H1 (cell line): ENCODE measurements at regions not wholly inside any gene's neighbourhood (a gene's known extent, or its start where the extent isn't known, plus 50 kb on each side); places are given as distances from the start of the nearest gene placed in this dataset.

Experiments used
- CTCF ChIA-PET: fragments of 300-600 bp; sonication (Branson Sonifier 250); formaldehyde crosslinking; loops from one replicate; lab custom pipeline; 2021; ENCODE audit not compliant: partially characterized antibody; lab: Charles Lee
- POLR2A ChIA-PET: fragments of 300-600 bp; sonication (Branson Sonifier 250); formaldehyde crosslinking; loops from one replicate; lab custom pipeline; 2021; ENCODE audit warnings: inconsistent platforms; ENCODE audit not compliant: partially characterized antibody; lab: Charles Lee
- DNase-seq, 2 experiments: peaks; one replicate each; pipeline versions ENCODE4 v3.0.0 to v3.0.0-alpha.2; 2010 to 2022; ENCODE audit warnings: low spot score in 2 of 2, low read depth in 1 of 2, mixed read lengths in 1 of 2
- FAIRE-seq: peaks from 2 replicates; lab custom pipeline; 2011; peaks lifted over from hg19 to GRCh38; lab: Jason Lieb, UNC
- H2AFZ ChIP-seq: 2 replicates; pipeline ENCODE4 v1.8.1; 2012; ENCODE audit warnings: low read length, inconsistent platforms
- H2AK5ac ChIP-seq: 2 replicates; pipeline ENCODE4 v1.6.1; 2013; ENCODE audit warnings: low read depth, low read length
- H2BK120ac ChIP-seq: replicated peaks from 2 replicates; pipeline ENCODE3; 2013; ENCODE audit warnings: low read depth, low read length, inconsistent platforms
- H2BK12ac ChIP-seq: 2 replicates; pipeline ENCODE4 v1.6.1; 2013; ENCODE audit warnings: low read depth, low read length
- H2BK15ac ChIP-seq: 2 replicates; pipeline ENCODE4 v1.6.1; 2013; ENCODE audit warnings: low read length
- H2BK20ac ChIP-seq: 2 replicates; pipeline ENCODE4 v1.6.1; 2013; ENCODE audit warnings: low read length
- H2BK5ac ChIP-seq: 2 replicates; pipeline ENCODE4 v1.6.1; 2013; ENCODE audit warnings: low read depth, low read length
- H3K14ac ChIP-seq: 2 replicates; pipeline ENCODE4 v1.6.1; 2013; ENCODE audit warnings: inconsistent platforms; ENCODE audit not compliant: insufficient read length
- H3K18ac ChIP-seq: 2 replicates; pipeline ENCODE4 v1.6.1; 2013; ENCODE audit warnings: low read length; ENCODE audit errors: extremely low read depth
- H3K23ac ChIP-seq: 2 replicates; pipeline ENCODE4 v1.6.1; 2013; ENCODE audit warnings: inconsistent platforms; ENCODE audit not compliant: insufficient read length
- H3K23me2 ChIP-seq: 2 replicates; pipeline ENCODE4 v1.6.1; 2013; ENCODE audit warnings: low read depth, low read length
- H3K27ac ChIP-seq: 2 replicates; pipeline ENCODE4 v1.6.1; 2011; ENCODE audit warnings: low read depth, low read length, inconsistent platforms
- H3K27me3 ChIP-seq, 4 experiments: replicated peaks in 1 of 4; 1 replicate in 1 of 4; 2 replicates in 3 of 4; pipeline versions ENCODE4 v1.6.1 to v1.8.1; 2011 to 2013; ENCODE audit warnings: low read length in 3 of 4, mild to moderate bottlenecking in 3 of 4, inconsistent platforms in 2 of 4, mixed read lengths in 2 of 4, moderate library complexity in 1 of 4; ENCODE audit not compliant: control insufficient read depth in 3 of 4, insufficient read depth in 3 of 4; ENCODE audit errors: extremely low read depth in 1 of 4
- H3K36me3 ChIP-seq, 4 experiments: 2 replicates each; pipeline versions ENCODE4 v1.6.1 to v1.8.1; 2011 to 2013; ENCODE audit warnings: mild to moderate bottlenecking in 4 of 4, low read length in 3 of 4, moderate library complexity in 2 of 4, control low read depth in 1 of 4, inconsistent platforms in 1 of 4; ENCODE audit not compliant: insufficient read depth in 4 of 4, control insufficient read depth in 2 of 4
- H3K4ac ChIP-seq: replicated peaks from 2 replicates; pipeline ENCODE3; 2013; ENCODE audit warnings: low read length, low read depth, mixed read lengths, inconsistent platforms; ENCODE audit not compliant: insufficient read length
- H3K4me1 ChIP-seq, 4 experiments: replicated peaks in 1 of 4; 1 replicate in 1 of 4; 2 replicates in 3 of 4; pipeline versions ENCODE4 v1.6.1 to v1.8.1; 2011 to 2013; ENCODE audit warnings: low read length in 3 of 4, inconsistent platforms in 2 of 4, mixed read lengths in 1 of 4; ENCODE audit not compliant: insufficient read depth in 4 of 4, control insufficient read depth in 3 of 4
- H3K4me2 ChIP-seq, 2 experiments: 2 replicates each; pipeline versions ENCODE4 v1.6.1 to v1.8.1; 2011 to 2013; ENCODE audit warnings: low read depth in 2 of 2, low read length in 2 of 2, control low read depth in 1 of 2, inconsistent platforms in 1 of 2, mild to moderate bottlenecking in 1 of 2; ENCODE audit not compliant: insufficient read depth in 1 of 2
- H3K4me3 ChIP-seq, 4 experiments: fragments of 200-600, 300-600 bp in 1 of 4; sonication (generic), shearing (Covaris generic), sonication (Bioruptor Twin) in 1 of 4; 2 replicates each; pipeline versions ENCODE4 v1.5.1 to v1.8.1; 2011 to 2016; ENCODE audit warnings: low read length in 4 of 4, low read depth in 3 of 4, control low read depth in 2 of 4, inconsistent platforms in 2 of 4, mild to moderate bottlenecking in 2 of 4, mixed read lengths in 1 of 4, moderate library complexity in 1 of 4; ENCODE audit not compliant: insufficient read depth in 2 of 4; ENCODE audit errors: extremely low read depth in 1 of 4
- H3K56ac ChIP-seq: replicated peaks from 2 replicates; pipeline ENCODE3; 2013; ENCODE audit warnings: low read depth, mild to moderate bottlenecking, mixed read lengths, low read length, inconsistent platforms; ENCODE audit not compliant: insufficient read length
- H3K79me1 ChIP-seq: 2 replicates; pipeline ENCODE4 v1.6.1; 2013; ENCODE audit warnings: low read depth, low read length, control low read depth
- H3K79me2 ChIP-seq, 2 experiments: 2 replicates each; pipeline versions ENCODE4 v1.6.1 to v1.8.1; 2012 to 2013; ENCODE audit warnings: low read length in 2 of 2, mild to moderate bottlenecking in 2 of 2, inconsistent platforms in 1 of 2; ENCODE audit not compliant: insufficient read depth in 2 of 2, control insufficient read depth in 1 of 2
- H3K9ac ChIP-seq, 4 experiments: replicated peaks in 1 of 4; 1 replicate in 1 of 4; 2 replicates in 3 of 4; pipeline versions ENCODE4 v1.6.1 to v1.8.1; 2011 to 2013; ENCODE audit warnings: low read depth in 3 of 4, low read length in 3 of 4, control low read depth in 2 of 4, mild to moderate bottlenecking in 2 of 4, moderate library complexity in 2 of 4, inconsistent platforms in 1 of 4; ENCODE audit errors: extremely low read depth in 1 of 4
- H3K9me3 ChIP-seq, 2 experiments: 2 replicates each; pipeline versions ENCODE4 v1.6.1 to v1.8.1; 2012 to 2013; ENCODE audit warnings: mild to moderate bottlenecking in 2 of 2, moderate library complexity in 2 of 2, control low read depth in 1 of 2, inconsistent platforms in 1 of 2, low read depth in 1 of 2, low read length in 1 of 2, mixed read lengths in 1 of 2; ENCODE audit not compliant: insufficient read depth in 2 of 2
- H4K20me1 ChIP-seq, 2 experiments: replicated peaks in 1 of 2; 2 replicates each; pipeline versions ENCODE3 to v1.8.1; 2011 to 2013; ENCODE audit warnings: inconsistent platforms in 2 of 2, low read length in 2 of 2, mild to moderate bottlenecking in 1 of 2; ENCODE audit not compliant: insufficient read depth in 2 of 2, control insufficient read depth in 1 of 2
- H4K5ac ChIP-seq: 2 replicates; pipeline ENCODE4 v1.6.1; 2013; ENCODE audit warnings: low read length, low read depth, mixed read lengths, inconsistent platforms; ENCODE audit not compliant: insufficient read length
- H4K8ac ChIP-seq: 2 replicates; pipeline ENCODE4 v1.8.0; 2013; ENCODE audit warnings: mild to moderate bottlenecking, moderate library complexity, low read length, inconsistent platforms; ENCODE audit not compliant: insufficient read depth; ENCODE audit errors: extremely low read depth
- H4K91ac ChIP-seq: replicated peaks from 2 replicates; pipeline ENCODE3; 2013; ENCODE audit warnings: low read length, mixed read lengths, inconsistent platforms; ENCODE audit not compliant: insufficient read length
- BCL11A ChIP-seq, 2 experiments: IDR thresholded peaks; one replicate each; pipeline ENCODE4 v1.6.1; 2011; ENCODE audit warnings: low read depth in 2 of 2, low read length in 2 of 2, mild to moderate bottlenecking in 2 of 2
- CTBP2 ChIP-seq: IDR thresholded peaks from 2 replicates; pipeline ENCODE4 v1.7.0; 2011; ENCODE audit warnings: borderline replicate concordance, mild to moderate bottlenecking, moderate library complexity, mixed read lengths, low read length; ENCODE audit not compliant: insufficient read depth, insufficient read length
- CTCF ChIP-seq, 3 experiments: IDR thresholded peaks; 1 replicate in 2 of 3; 2 replicates in 1 of 3; pipeline versions ENCODE4 v1.5.1 to v1.6.1; 2011; ENCODE audit warnings: low read length in 3 of 3, mild to moderate bottlenecking in 3 of 3, inconsistent platforms in 2 of 3, low read depth in 1 of 3, moderate library complexity in 1 of 3; ENCODE audit not compliant: insufficient read depth in 1 of 3; ENCODE audit errors: control extremely low read depth in 1 of 3
- EZH2 ChIP-seq: fragments of 200-600 bp; sonication (generic); IDR thresholded peaks from 2 replicates; pipeline ENCODE4 v1.7.1; 2012; ENCODE audit warnings: low read depth, mild to moderate bottlenecking, moderate library complexity, low read length, inconsistent platforms; ENCODE audit not compliant: severe bottlenecking
- FOSL1 ChIP-seq: IDR thresholded peaks from 2 replicates; pipeline ENCODE4 v1.6.1; 2011; ENCODE audit warnings: mild to moderate bottlenecking, low read depth, low read length, moderate library complexity; ENCODE audit not compliant: insufficient read depth
- MAX ChIP-seq: IDR thresholded peaks from 2 replicates; pipeline ENCODE4 v1.6.1; 2012; ENCODE audit warnings: inconsistent platforms
- RXRA ChIP-seq: IDR thresholded peaks from 2 replicates; pipeline ENCODE4 v1.6.1; 2011; ENCODE audit warnings: low read depth, mild to moderate bottlenecking, low read length, moderate library complexity; ENCODE audit not compliant: insufficient read depth
- SRF ChIP-seq: IDR thresholded peaks from 2 replicates; pipeline ENCODE4 v1.6.1; 2011; ENCODE audit warnings: mild to moderate bottlenecking, low read depth, low read length, moderate library complexity
- SUZ12 ChIP-seq: fragments of 200-600 bp; sonication (generic); IDR thresholded peaks from 2 replicates; pipeline ENCODE4 v1.6.1; 2012; ENCODE audit warnings: mild to moderate bottlenecking, inconsistent platforms, low read length, moderate library complexity, mixed read lengths
- TAF1 ChIP-seq: IDR thresholded peaks from 2 replicates; pipeline ENCODE4 v1.6.1; 2011; ENCODE audit warnings: mild to moderate bottlenecking, low read depth, low read length
- WGBS, 2 experiments: shearing (Covaris generic) in 1 of 2; methylation state at CpG; one replicate each; pipeline versions ENCODE4 v1.1.6 to v1.1.7; 2013 to 2015; ENCODE audit warnings: low lambda C conversion rate in 2 of 2, mixed read lengths in 2 of 2, inconsistent platforms in 1 of 2, low coverage in 1 of 2, missing lambda C conversion rate in 1 of 2; ENCODE audit not compliant: insufficient replicate concordance in 2 of 2, insufficient coverage in 1 of 2, insufficient read length in 1 of 2; ENCODE audit errors: extremely low coverage in 1 of 2, missing lambda C conversion rate in 1 of 2; 5-methylcytosine and 5-hydroxymethylcytosine counted together

GRCh38 chr3:79884354-79884753 lies 116.6 kb upstream of the ROBO1 start:
- Histone ChIP-seq H3K79me1 (no peaks in the 10 kb centered on the region), H2BK15ac (no peak overlapping the region), H2BK5ac (no peak overlapping the region), H3K14ac (no peak overlapping the region), H3K4ac (no peak overlapping the region), H3K27me3 (no peaks in the 10 kb centered on the region), H3K23me2 (no peaks in the 10 kb centered on the region), H2BK20ac (no peak overlapping the region), H3K9ac (no peak overlapping the region), H2AFZ (no peak overlapping the region), H4K20me1 (no peaks in the 10 kb centered on the region), H2BK12ac (no peak overlapping the region), H3K4me1 (no peaks in the 10 kb centered on the region), H3K27ac (no peak overlapping the region), H3K36me3 (no peaks in the 10 kb centered on the region), H2AK5ac (no peak overlapping the region), H3K79me2 (no peaks in the 10 kb centered on the region), H3K9me3 (no peaks in the 10 kb centered on the region), H3K18ac (no peak overlapping the region), H3K4me2 (no peak overlapping the region), H3K23ac (no peak overlapping the region), H4K8ac (no peak overlapping the region), H3K56ac (no peak overlapping the region), H4K91ac (no peak overlapping the region), H2BK120ac (no peak overlapping the region), H4K5ac (no peak overlapping the region), H3K4me3 (no peak overlapping the region)
- DNase-seq (no peak), FAIRE-seq (no peak)
- ChIA-PET POLR2A (no interaction called here), CTCF (interaction anchor here (0.7 to 1.6 kb wide), 3 partner anchors 11 to 524 kb away, joined by 3 to 4 read pairs (median 3); no protein-coding TSS in a partner anchor)
- TF ChIP-seq EZH2 (no peak), MAX (no peak), RXRA (no peak), CTBP2 (no peak), BCL11A (IDR thresholded peaks at IDR 0.05; ENCODE audit: low read depth in 2 of 2, low read length in 2 of 2) (no peak), TAF1 (no peak), FOSL1 (no peak), CTCF (IDR thresholded peaks at IDR 0.05; ENCODE audit: control extremely low read depth in 1 of 3, insufficient read depth in 1 of 3, low read depth in 1 of 3, low read length in 3 of 3) (no peak), SUZ12 (no peak), SRF (no peak)
- 93% methylated on average over 3 of the region's 3 CpGs; no CpG with 5 or more reads in 1 of the 2 experiments for WGBS, 2 experiments
